ENCODE measurements at regions not wholly inside any gene's neighbourhood (a gene's known extent, or its start where the extent isn't known, plus 50 kb on each side); places are given as distances from the start of the nearest gene placed in this dataset.

DNA sequence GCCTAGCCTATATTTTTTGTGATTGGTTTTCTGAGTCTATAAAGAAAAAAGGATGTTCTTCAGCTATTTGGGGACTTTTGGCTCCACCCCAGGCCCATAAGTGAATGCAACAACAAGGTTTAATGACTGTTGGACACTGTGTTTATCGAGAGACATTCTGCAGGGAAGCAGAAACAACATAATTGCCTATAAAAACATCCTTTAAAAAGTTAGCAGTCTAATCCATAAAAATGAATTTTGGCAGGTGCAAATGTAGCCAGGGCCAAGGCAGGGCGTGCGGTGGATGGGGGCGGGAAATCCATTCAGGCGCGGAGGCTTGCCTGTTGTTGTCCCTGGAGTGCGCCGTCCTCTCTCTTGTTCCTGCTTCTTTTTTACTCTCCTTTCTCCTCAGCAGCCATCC, 99.3 kb downstream of the PAX1 start:
- H3K4me3 ChIP-seq, result no peak overlapping the region
- TF ChIP-seq, protein P1, sequence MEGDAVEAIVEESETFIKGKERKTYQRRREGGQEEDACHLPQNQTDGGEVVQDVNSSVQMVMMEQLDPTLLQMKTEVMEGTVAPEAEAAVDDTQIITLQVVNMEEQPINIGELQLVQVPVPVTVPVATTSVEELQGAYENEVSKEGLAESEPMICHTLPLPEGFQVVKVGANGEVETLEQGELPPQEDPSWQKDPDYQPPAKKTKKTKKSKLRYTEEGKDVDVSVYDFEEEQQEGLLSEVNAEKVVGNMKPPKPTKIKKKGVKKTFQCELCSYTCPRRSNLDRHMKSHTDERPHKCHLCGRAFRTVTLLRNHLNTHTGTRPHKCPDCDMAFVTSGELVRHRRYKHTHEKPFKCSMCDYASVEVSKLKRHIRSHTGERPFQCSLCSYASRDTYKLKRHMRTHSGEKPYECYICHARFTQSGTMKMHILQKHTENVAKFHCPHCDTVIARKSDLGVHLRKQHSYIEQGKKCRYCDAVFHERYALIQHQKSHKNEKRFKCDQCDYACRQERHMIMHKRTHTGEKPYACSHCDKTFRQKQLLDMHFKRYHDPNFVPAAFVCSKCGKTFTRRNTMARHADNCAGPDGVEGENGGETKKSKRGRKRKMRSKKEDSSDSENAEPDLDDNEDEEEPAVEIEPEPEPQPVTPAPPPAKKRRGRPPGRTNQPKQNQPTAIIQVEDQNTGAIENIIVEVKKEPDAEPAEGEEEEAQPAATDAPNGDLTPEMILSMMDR (IDR thresholded peaks at IDR 0.05), result no peak
- TF ChIP-seq POLR2AphosphoS5 (IDR thresholded peaks at IDR 0.05) (peak; percentile 22 to 91 (median 65)), EP300 (IDR thresholded peaks at IDR 0.05) (peak in 2 of 4 donors; percentile 25 to 66)
- no peaks in the 10 kb centered on the region for H3K9me3 ChIP-seq
- peaks cover 0 to 37% (median 0%) of the 10 kb centered on the region in 3 donors for H3K27me3 ChIP-seq
- DNase-seq, result peak; percentile 74
- intact Hi-C loops (cut with DNase I), result loop anchor here (2.0 to 5.0 kb wide), 3 partner anchors 88 to 302 kb away; no protein-coding TSS in a partner anchor
- no peak overlapping the region for H3K27ac ChIP-seq
- WGBS, 2 donors, result 77 to 87% methylated on average over 8 of the region's 8 CpGs
- H3K36me3 ChIP-seq, result no peaks in the 10 kb centered on the region
- H3K4me1 ChIP-seq, result peaks cover 0 to 9% (median 3%) of the 10 kb centered on the region in 4 donors

DNA sequence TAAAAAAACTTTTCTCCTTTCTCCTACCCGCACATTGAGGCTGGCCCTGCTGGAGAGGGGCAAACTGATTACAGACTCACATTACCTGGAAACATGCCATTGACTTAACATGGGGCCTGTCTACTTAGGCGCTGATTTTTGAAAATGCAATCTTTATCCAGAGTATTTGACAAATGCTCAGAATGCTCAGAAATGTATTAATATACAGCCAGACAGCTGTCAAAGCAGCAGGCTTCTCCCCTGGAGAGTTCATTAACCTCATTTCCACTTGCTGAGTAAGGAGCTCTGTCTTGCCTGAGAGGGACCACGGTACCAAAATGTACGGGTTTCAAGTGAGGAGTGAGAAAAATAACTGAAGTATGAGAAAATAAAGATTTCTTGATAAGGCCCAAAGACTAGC, 95.7 kb downstream of the PAX1 start:
- Histone ChIP-seq H3K4me1 (peaks cover 0 to 9% (median 3%) of the 10 kb centered on the region in 4 donors), H3K27ac (no peak overlapping the region), H3K4me3 (no peak overlapping the region), H3K36me3 (no peaks in the 10 kb centered on the region), H3K27me3 (peaks cover 3 to 55% (median 7%) of the 10 kb centered on the region in 3 donors), H3K9me3 (no peaks in the 10 kb centered on the region)
- TF ChIP-seq EP300 (IDR thresholded peaks at IDR 0.05) (no peak), POLR2AphosphoS5 (IDR thresholded peaks at IDR 0.05) (no peak), POLR2A (IDR thresholded peaks at IDR 0.05) (no peak)
- TF ChIP-seq, protein P1 (IDR thresholded peaks at IDR 0.05), result no peak
- no peak for DNase-seq
- WGBS, 2 donors, result 76 to 81% methylated on average over 4 of the region's 4 CpGs
- intact Hi-C loops (cut with DNase I), result loop anchor here (5.0 kb wide), 1 partner anchor 84 kb away; no protein-coding TSS in a partner anchor

DNA sequence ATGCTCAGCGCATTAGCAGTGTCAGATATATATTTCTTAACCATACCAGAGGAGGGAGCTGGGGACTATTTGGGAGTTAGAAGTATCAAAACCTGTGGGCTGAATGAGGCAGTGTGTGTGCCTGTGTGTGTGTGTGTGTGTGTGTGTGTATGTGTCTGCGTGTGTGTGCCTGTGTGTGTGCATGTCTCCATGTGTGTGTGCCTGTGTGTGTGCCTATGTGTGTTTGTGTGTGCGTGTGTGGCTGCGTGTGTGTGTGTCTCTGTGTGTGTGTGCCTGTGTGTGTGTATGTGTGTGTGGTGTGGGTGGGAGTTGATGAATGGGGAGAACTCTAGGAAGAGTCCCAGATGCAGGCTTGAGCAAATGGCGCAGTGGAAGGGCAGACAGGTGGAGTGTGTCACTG, 92.9 kb downstream of the PAX1 start:
- H3K4me1 ChIP-seq, result no peaks in the 10 kb centered on the region
- intact Hi-C loops (cut with DNase I), result no loop called here
- no peaks in the 10 kb centered on the region for H3K36me3 ChIP-seq
- H3K27me3 ChIP-seq, result peaks cover 3 to 69% (median 7%) of the 10 kb centered on the region in 3 donors
- H3K27ac ChIP-seq, result no peak overlapping the region
- DNase-seq, result no peak
- no peak overlapping the region for H3K4me3 ChIP-seq
- TF ChIP-seq POLR2AphosphoS5 (IDR thresholded peaks at IDR 0.05) (no peak), EP300 (IDR thresholded peaks at IDR 0.05) (no peak), POLR2A (IDR thresholded peaks at IDR 0.05) (no peak)
- TF ChIP-seq, protein P1 (IDR thresholded peaks at IDR 0.05), result no peak
- 93% methylated on average over 5 of the region's 5 CpGs for WGBS, 2 donors
- H3K9me3 ChIP-seq, result no peaks in the 10 kb centered on the region

DNA sequence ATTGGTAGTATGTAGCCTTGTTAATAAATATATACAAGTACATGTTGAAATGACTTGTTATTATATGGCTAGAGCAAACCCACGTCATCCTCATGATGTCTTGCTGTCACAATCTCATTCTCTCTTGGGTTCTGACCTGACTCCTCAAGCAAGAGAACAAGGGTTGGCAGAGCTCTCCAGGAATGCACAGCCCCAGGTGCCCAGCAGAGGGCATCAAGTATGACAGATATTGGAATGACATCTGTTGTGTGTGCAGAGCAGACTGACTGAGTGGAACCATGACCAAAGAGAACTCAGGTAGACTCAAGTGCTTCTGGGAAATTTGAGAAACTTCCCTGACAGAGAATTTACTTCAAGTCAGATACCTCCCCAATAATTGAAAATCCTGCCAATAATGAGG, 90.6 kb downstream of the PAX1 start:
- no peaks in the 10 kb centered on the region for H3K36me3 ChIP-seq
- intact Hi-C loops (cut with DNase I), result no loop called here
- no peak for DNase-seq
- 75 to 77% methylated on average over 1 of the region's 1 CpG for WGBS, 2 donors
- no peak overlapping the region for H3K27ac ChIP-seq
- H3K27me3 ChIP-seq, result peaks cover 3 to 59% (median 10%) of the 10 kb centered on the region in 3 donors
- H3K4me3 ChIP-seq, result no peak overlapping the region
- H3K9me3 ChIP-seq, result no peaks in the 10 kb centered on the region
- H3K4me1 ChIP-seq, result no peaks in the 10 kb centered on the region
- TF ChIP-seq POLR2AphosphoS5 (IDR thresholded peaks at IDR 0.05) (no peak), EP300 (IDR thresholded peaks at IDR 0.05) (no peak), POLR2A (IDR thresholded peaks at IDR 0.05) (no peak)
- TF ChIP-seq, protein P1 (IDR thresholded peaks at IDR 0.05), result no peak

DNA sequence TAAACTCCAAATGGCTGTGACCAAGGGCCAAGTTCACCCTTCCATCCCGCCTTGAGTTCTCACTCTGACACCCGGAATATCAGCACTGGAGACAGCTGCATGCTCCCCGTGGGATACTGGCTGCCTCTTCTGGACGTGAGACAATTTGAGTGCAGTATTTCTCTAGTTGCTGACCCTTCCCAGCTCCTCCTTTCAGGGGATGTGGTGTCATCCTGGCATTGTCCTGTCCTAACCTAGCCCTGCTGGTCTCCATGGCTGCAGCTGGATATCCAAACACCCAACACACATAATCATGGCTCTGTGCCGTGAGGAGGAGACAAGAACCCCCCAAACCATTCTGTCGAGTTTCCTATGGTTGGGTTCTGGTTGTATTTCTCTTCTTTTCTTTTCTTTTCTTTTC, 82.6 kb downstream of the PAX1 start:
- H3K4me3 ChIP-seq, result no peak overlapping the region
- WGBS, 2 donors, result 76 to 79% methylated on average over 6 of the region's 6 CpGs
- peaks cover 0 to 3% (median 0%) of the 10 kb centered on the region in 4 donors for H3K9me3 ChIP-seq
- intact Hi-C loops (cut with DNase I), result no loop called here
- H3K4me1 ChIP-seq, result no peaks in the 10 kb centered on the region
- no peak for DNase-seq
- no peak overlapping the region for H3K27ac ChIP-seq
- no peak for TF ChIP-seq POLR2A (IDR thresholded peaks at IDR 0.05)
- no peak for TF ChIP-seq POLR2AphosphoS5 (IDR thresholded peaks at IDR 0.05)
- no peak for TF ChIP-seq EP300 (IDR thresholded peaks at IDR 0.05)
- TF ChIP-seq, protein P1 (IDR thresholded peaks at IDR 0.05), result no peak
- peaks cover 0 to 22% (median 4%) of the 10 kb centered on the region in 3 donors for H3K27me3 ChIP-seq
- H3K36me3 ChIP-seq, result no peaks in the 10 kb centered on the region

All from sigmoid colon (tissue), 6 donors.